NT2/D1 (cell line): ENCODE measurements at regions not wholly inside any gene's neighbourhood (a gene's known extent, or its start where the extent isn't known, plus 50 kb on each side); places are given as distances from the start of the nearest gene placed in this dataset.

Experiments
- DNase-seq: peaks from one replicate; pipeline ENCODE4 v3.0.0-alpha.2; 2011; ENCODE audit warnings: low read depth, low spot score
- H3K27me3 ChIP-seq: 2 replicates; pipeline ENCODE4 v1.6.0; 2011; ENCODE audit warnings: mild to moderate bottlenecking; ENCODE audit not compliant: insufficient read length, insufficient read depth
- H3K36me3 ChIP-seq: 2 replicates; pipeline ENCODE4 v1.6.1; 2011; ENCODE audit warnings: mild to moderate bottlenecking, low read length, mixed read lengths; ENCODE audit not compliant: insufficient read depth, insufficient read length
- H3K4me1 ChIP-seq: 2 replicates; pipeline ENCODE4 v1.5.1; 2011; ENCODE audit not compliant: insufficient read depth, insufficient read length
- H3K4me3 ChIP-seq: 2 replicates; pipeline ENCODE4 v1.5.1; 2011; ENCODE audit warnings: low read depth; ENCODE audit not compliant: insufficient read length
- H3K9ac ChIP-seq: 2 replicates; pipeline ENCODE4 v1.6.0; 2011; ENCODE audit warnings: low read depth; ENCODE audit not compliant: insufficient read length
- H3K9me3 ChIP-seq: 2 replicates; pipeline ENCODE4 v1.5.1; 2011; ENCODE audit warnings: mild to moderate bottlenecking, low read length; ENCODE audit not compliant: insufficient read depth
- SUZ12 ChIP-seq: IDR thresholded peaks from 2 replicates; pipeline ENCODE4 v1.6.1; 2011; ENCODE audit not compliant: insufficient read length, insufficient read depth; ENCODE audit errors: extremely low read depth
- YY1 ChIP-seq: IDR thresholded peaks from 2 replicates; pipeline ENCODE4 v1.6.1; 2011; ENCODE audit not compliant: insufficient read length, insufficient read depth
- ZNF274 ChIP-seq: IDR thresholded peaks from 2 replicates; pipeline ENCODE4 v1.6.1; 2011; ENCODE audit warnings: mild to moderate bottlenecking, low read depth, low read length

GRCh38 chr1:91122106-91122717 lies 100.4 kb upstream of the ZNF644 start:
- no peaks in the 10 kb centered on the region for H3K9me3 ChIP-seq
- no peak overlapping the region for H3K4me3 ChIP-seq
- H3K4me1 ChIP-seq, result no peaks in the 10 kb centered on the region
- no peak overlapping the region for H3K9ac ChIP-seq
- no peaks in the 10 kb centered on the region for H3K36me3 ChIP-seq
- no peak for DNase-seq
- H3K27me3 ChIP-seq, result no peaks in the 10 kb centered on the region
- TF ChIP-seq YY1, result no peak
- TF ChIP-seq ZNF274, result no peak
- TF ChIP-seq SUZ12, result no peak

- TF ChIP-seq YY1 (no peak), ZNF274 (no peak), SUZ12 (no peak)
- H3K9ac ChIP-seq, result no peak overlapping the region
- no peaks in the 10 kb centered on the region for H3K9me3 ChIP-seq
- H3K4me1 ChIP-seq, result no peaks in the 10 kb centered on the region
- H3K36me3 ChIP-seq, result no peaks in the 10 kb centered on the region
- no peak overlapping the region for H3K4me3 ChIP-seq
- no peaks in the 10 kb centered on the region for H3K27me3 ChIP-seq
- DNase-seq, result no peak
Observed at GRCh38 chr1:91121366-91121765, 99.5 kb upstream of the ZNF644 start.

GRCh38 chr1:91120936-91121335 lies 99.1 kb upstream of the ZNF644 start:
- no peak overlapping the region for H3K4me3 ChIP-seq

GRCh38 chr1:91120421-91120820 lies 98.6 kb upstream of the ZNF644 start:
- no peak for DNase-seq

More at GRCh38 chr1:91120936-91121335, 99.1 kb upstream of the ZNF644 start:
- Histone ChIP-seq H3K9ac (no peak overlapping the region), H3K36me3 (no peaks in the 10 kb centered on the region), H3K9me3 (no peaks in the 10 kb centered on the region), H3K27me3 (no peaks in the 10 kb centered on the region), H3K4me1 (no peaks in the 10 kb centered on the region)
- no peak for DNase-seq
- no peak for TF ChIP-seq SUZ12
- TF ChIP-seq YY1, result no peak
- no peak for TF ChIP-seq ZNF274

GRCh38 chr1:91104712-91105111 lies 82.9 kb upstream of the ZNF644 start:
- Histone ChIP-seq H3K4me3 (no peak overlapping the region), H3K9me3 (no peaks in the 10 kb centered on the region), H3K27me3 (no peaks in the 10 kb centered on the region), H3K9ac (no peak overlapping the region), H3K36me3 (no peaks in the 10 kb centered on the region), H3K4me1 (peaks cover 3% of the 10 kb centered on the region)
- TF ChIP-seq SUZ12 (no peak), YY1 (no peak), ZNF274 (no peak)
- DNase-seq, result no peak

More at GRCh38 chr1:91120421-91120820, 98.6 kb upstream of the ZNF644 start:
- TF ChIP-seq SUZ12 (no peak), ZNF274 (no peak), YY1 (no peak)
- Histone ChIP-seq H3K4me1 (no peaks in the 10 kb centered on the region), H3K4me3 (no peak overlapping the region), H3K36me3 (no peaks in the 10 kb centered on the region), H3K9me3 (no peaks in the 10 kb centered on the region), H3K9ac (no peak overlapping the region), H3K27me3 (no peaks in the 10 kb centered on the region)

- Histone ChIP-seq H3K9me3 (no peaks in the 10 kb centered on the region), H3K4me3 (no peak overlapping the region), H3K36me3 (no peaks in the 10 kb centered on the region), H3K9ac (no peak overlapping the region), H3K27me3 (no peaks in the 10 kb centered on the region), H3K4me1 (peaks cover 3% of the 10 kb centered on the region)
- no peak for DNase-seq
- TF ChIP-seq SUZ12 (no peak), YY1 (no peak), ZNF274 (no peak)
Observed at GRCh38 chr1:91101328-91101727, 79.5 kb upstream of the ZNF644 start.

- Histone ChIP-seq H3K36me3 (no peaks in the 10 kb centered on the region), H3K4me3 (no peak overlapping the region), H3K4me1 (no peaks in the 10 kb centered on the region), H3K9me3 (no peaks in the 10 kb centered on the region), H3K9ac (no peak overlapping the region), H3K27me3 (no peaks in the 10 kb centered on the region)
- no peak for DNase-seq
- no peak for TF ChIP-seq SUZ12
- TF ChIP-seq YY1, result no peak
- TF ChIP-seq ZNF274, result no peak
Observed at GRCh38 chr1:91099746-91100621, 78.1 kb upstream of the ZNF644 start.
